HCT116 (cell line): ENCODE measurements at regions not wholly inside any gene's neighbourhood (a gene's known extent, or its start where the extent isn't known, plus 50 kb on each side); places are given as distances from the start of the nearest gene placed in this dataset.

Experiments used
- ATAC-seq: fragments of 200-7000 bp; cut with Tn5 transposase; 2 replicates; pipeline ENCODE4 v1.9.1; 2020; ENCODE audit warnings: mild to moderate bottlenecking, moderate library complexity
- BruUV-seq: library from RNA; stranded (reverse); fragments of 400-500 nt; replicated peaks from 2 replicates; lab custom pipeline; 2021; lab: Mats Ljungman, UMichigan
- CTCF ChIA-PET: fragments of 300-600 bp; sonication (Branson Sonifier 250); formaldehyde crosslinking; loops from one replicate; lab custom pipeline; 2021; ENCODE audit warnings: antibody characterized with exemption; lab: Charles Lee
- POLR2A ChIA-PET: fragments of 300-600, 350-600 bp; sonication (Branson Sonifier 250); formaldehyde crosslinking; loops from one replicate; lab custom pipeline; 2021; ENCODE audit warnings: antibody characterized with exemption; lab: Charles Lee
- RAD21 ChIA-PET, 2 experiments: fragments of 300-600 bp; sonication (Branson Sonifier 250); formaldehyde crosslinking; loops; one replicate each; lab custom pipeline; 2023; ENCODE audit warnings: low total read pairs in 2 of 2; ENCODE audit not compliant: uncharacterized antibody in 2 of 2, unreplicated experiment in 2 of 2, low non-redundant PET in 1 of 2; lab: Charles Lee
- DNase-seq: peaks from one replicate; pipeline ENCODE4 v3.0.0-alpha.2; 2010; ENCODE audit warnings: low read depth, low spot score
- H2AFZ ChIP-seq: fragments of 200-600 bp; shearing (Covaris generic), sonication (generic); 2 replicates; pipeline ENCODE4 v1.6.1; 2017; ENCODE audit warnings: low read depth, mixed run types, mixed read lengths, antibody characterized with exemption, low read length; ENCODE audit not compliant: poor library complexity, severe bottlenecking
- H3K27ac ChIP-seq: 2 replicates; pipeline ENCODE4 v1.5.1; 2012; ENCODE audit warnings: low read depth, low read length
- H3K27me3 ChIP-seq: fragments of 200-600 bp; sonication (generic); 2 replicates; pipeline ENCODE4 v1.6.1; 2016; ENCODE audit warnings: mixed run types, low read length, mixed read lengths; ENCODE audit not compliant: insufficient read depth
- H3K36me3 ChIP-seq, 2 experiments: fragments of 200-500 bp in 1 of 2; fragments of 200-600 bp in 1 of 2; sonication (Bioruptor generic) in 1 of 2; sonication (generic) in 1 of 2; 2 replicates each; pipeline versions ENCODE4 v1.5.1 to v1.6.1; 2014 to 2016; ENCODE audit warnings: low read length in 2 of 2, inconsistent platforms in 1 of 2, mixed read lengths in 1 of 2, mixed run types in 1 of 2; ENCODE audit not compliant: insufficient read depth in 2 of 2, control insufficient read depth in 1 of 2
- H3K4me1 ChIP-seq, 2 experiments: fragments of 200-600 bp in 1 of 2; sonication (generic) in 1 of 2; 2 replicates each; pipeline versions ENCODE4 v1.5.1 to v1.6.1; 2012 to 2017; ENCODE audit warnings: low read length in 2 of 2, inconsistent platforms in 1 of 2, mild to moderate bottlenecking in 1 of 2, mixed read lengths in 1 of 2, mixed run types in 1 of 2, moderate library complexity in 1 of 2; ENCODE audit not compliant: insufficient read depth in 2 of 2, control insufficient read depth in 1 of 2
- H3K4me2 ChIP-seq: fragments of 200-600 bp; sonication (generic); 2 replicates; pipeline ENCODE4 v1.6.1; 2017; ENCODE audit warnings: mixed run types, low read length, mixed read lengths
- H3K4me3 ChIP-seq, 2 experiments: fragments of 200-600 bp in 1 of 2; sonication (generic) in 1 of 2; replicated peaks in 1 of 2; 2 replicates each; pipeline ENCODE4 v1.5.1; 2011 to 2016; ENCODE audit warnings: low read length in 2 of 2, control low read depth in 1 of 2, low read depth in 1 of 2, mild to moderate bottlenecking in 1 of 2, mixed read lengths in 1 of 2, mixed run types in 1 of 2
- H3K79me2 ChIP-seq: fragments of 200-600 bp; sonication (generic); 2 replicates; pipeline ENCODE4 v1.6.1; 2017; ENCODE audit warnings: mild to moderate bottlenecking, mixed run types, low read length, moderate library complexity, mixed read lengths; ENCODE audit not compliant: insufficient read depth
- H3K9ac ChIP-seq: fragments of 200-600 bp; sonication (generic); 2 replicates; pipeline ENCODE4 v1.6.1; 2016; ENCODE audit warnings: low read length, mixed read lengths
- H3K9me2 ChIP-seq: fragments of 200-600 bp; sonication (generic), shearing (Covaris generic); 2 replicates; pipeline ENCODE4 v1.6.1; 2017; ENCODE audit warnings: mixed run types, mild to moderate bottlenecking, moderate library complexity; ENCODE audit not compliant: insufficient read depth
- H3K9me3 ChIP-seq, 2 experiments: fragments of 200-500 bp in 1 of 2; fragments of 200-600 bp in 1 of 2; sonication (Bioruptor generic) in 1 of 2; sonication (generic) in 1 of 2; 2 replicates each; pipeline ENCODE4 v1.6.1; 2014 to 2017; ENCODE audit warnings: low read length in 2 of 2, mixed read lengths in 2 of 2, inconsistent platforms in 1 of 2, low read depth in 1 of 2, mild to moderate bottlenecking in 1 of 2, mixed run types in 1 of 2, moderate library complexity in 1 of 2; ENCODE audit not compliant: control insufficient read depth in 1 of 2, insufficient read depth in 1 of 2
- H4K20me1 ChIP-seq: fragments of 200-600 bp; sonication (generic), shearing (Covaris generic); 2 replicates; pipeline ENCODE4 v1.6.1; 2017; ENCODE audit warnings: mixed run types, mild to moderate bottlenecking, moderate library complexity; ENCODE audit not compliant: insufficient read depth
- CBX3 ChIP-seq: IDR thresholded peaks from 2 replicates; pipeline ENCODE4 v1.6.1; 2012; ENCODE audit warnings: low read depth
- CTCF ChIP-seq, 3 experiments: fragments of 200-600 bp in 1 of 3; sonication (generic) in 1 of 3; IDR thresholded peaks in 2 of 3; conservative IDR thresholded peaks in 1 of 3; 2 replicates each; pipeline ENCODE4 v1.5.1; 2012 to 2017; ENCODE audit warnings: low read depth in 2 of 3, low read length in 2 of 3, antibody characterized with exemption in 1 of 3, borderline replicate concordance in 1 of 3, control low read depth in 1 of 3, mild to moderate bottlenecking in 1 of 3, mixed read lengths in 1 of 3, mixed run types in 1 of 3, moderate library complexity in 1 of 3; ENCODE audit not compliant: insufficient read depth in 1 of 3
- ELF1 ChIP-seq: IDR thresholded peaks from 2 replicates; pipeline ENCODE4 v1.6.1; 2012; ENCODE audit warnings: low read depth, borderline replicate concordance
- JUND ChIP-seq: IDR thresholded peaks from 2 replicates; pipeline ENCODE4 v1.6.1; 2012
- POLR2AphosphoS5 ChIP-seq: IDR thresholded peaks from 2 replicates; pipeline ENCODE4 v1.6.1; 2011; ENCODE audit warnings: mild to moderate bottlenecking, low read depth, low read length, moderate library complexity
- RAD21 ChIP-seq: IDR thresholded peaks from 2 replicates; pipeline ENCODE4 v1.6.1; 2012; ENCODE audit warnings: low read depth, mild to moderate bottlenecking
- intact Hi-C: fragments of 100-400 bp; cut with micrococcal nuclease; formaldehyde crosslinking; loops from 2 replicates; pipeline ENCODE4 v1.10.0; 2022

GRCh38 chr3:148082506-148083280 is 615.0 kb upstream of the AGTR1 start:
- no peak overlapping the region for H3K9ac ChIP-seq

More at GRCh38 chr3:148082506-148083280, 615.0 kb upstream of the AGTR1 start:
- no peaks in the 10 kb centered on the region for H3K79me2 ChIP-seq
- peak overlapping the region; percentile 42 for H2AFZ ChIP-seq
- intact Hi-C loops, result no loop called here
- H4K20me1 ChIP-seq, result no peaks in the 10 kb centered on the region
- TF ChIP-seq CTCF (IDR thresholded peaks at IDR 0.05 in 2 of 3, conservative IDR thresholded peaks at IDR 0.05 in 1 of 3; ENCODE audit: borderline replicate concordance in 1 of 3, insufficient read depth in 1 of 3, low read depth in 2 of 3, low read length in 2 of 3) (no peak), ELF1 (no peak), CBX3 (no peak), POLR2AphosphoS5 (no peak), RAD21 (no peak), JUND (no peak)
- TF ChIP-seq, all 23 proteins: peak for 0
- H3K9me3 ChIP-seq, result no peaks in the 10 kb centered on the region
- no peaks in the 10 kb centered on the region for H3K4me1 ChIP-seq
- ChIA-PET CTCF (no interaction called here), POLR2A (no interaction called here), RAD21 (no interaction called here)
- ATAC-seq, result no peak
- no peaks in the 10 kb centered on the region for H3K9me2 ChIP-seq
- no peaks in the 10 kb centered on the region for H3K36me3 ChIP-seq
- H3K27ac ChIP-seq, result no peak overlapping the region
- no TSS peak for BruUV-seq
- H3K27me3 ChIP-seq, result no peaks in the 10 kb centered on the region
- DNase-seq, result no peak
- H3K4me2 ChIP-seq, result no peak overlapping the region
- no peak overlapping the region for H3K4me3 ChIP-seq
